HEK293T (cell line): ENCODE measurements at regions not wholly inside any gene's neighbourhood (a gene's known extent, or its start where the extent isn't known, plus 50 kb on each side); places are given as distances from the start of the nearest gene placed in this dataset.

Experiments used
- CTCF ChIA-PET: fragments of 350-600 bp; formaldehyde crosslinking; extraction: SDS; loops from one replicate; lab custom pipeline; 2021; ENCODE audit warnings: antibody characterized with exemption, inconsistent platforms; lab: Yijun Ruan, JAX
- POLR2A ChIA-PET: fragments of 350-600 bp; formaldehyde crosslinking; extraction: SDS; loops from one replicate; lab custom pipeline; 2020; ENCODE audit warnings: antibody characterized with exemption, inconsistent platforms; lab: Yijun Ruan, JAX
- DNase-seq: peaks from one replicate; pipeline ENCODE4 v3.0.0; 2012; ENCODE audit warnings: mixed read lengths; ENCODE audit errors: extremely low spot score
- ARNT ChIP-seq: fragments of 450-650 bp; IDR thresholded peaks from 2 replicates; pipeline ENCODE4 v1.6.1; 2017; ENCODE audit warnings: mild to moderate bottlenecking
- BHLHE40 ChIP-seq: fragments of 450-650 bp; IDR thresholded peaks from 2 replicates; pipeline ENCODE4 v1.6.1; 2016; ENCODE audit warnings: mild to moderate bottlenecking, moderate library complexity, borderline replicate concordance
- CTBP1 ChIP-seq: fragments of 450-650 bp; IDR thresholded peaks from 2 replicates; pipeline ENCODE4 v1.6.1; 2016; ENCODE audit warnings: borderline replicate concordance
- ELF4 ChIP-seq: fragments of 450-650 bp; IDR thresholded peaks from 2 replicates; pipeline ENCODE4 v1.6.1; 2017; ENCODE audit warnings: antibody characterized with exemption
- FOXA1 ChIP-seq: fragments of 450-650 bp; IDR thresholded peaks from 2 replicates; pipeline ENCODE4 v1.6.1; 2016; ENCODE audit warnings: mild to moderate bottlenecking
- FOXK2 ChIP-seq: fragments of 450-650 bp; IDR thresholded peaks from 2 replicates; pipeline ENCODE4 v1.6.1; 2016; ENCODE audit warnings: mild to moderate bottlenecking
- FOXM1 ChIP-seq: fragments of 450-650 bp; IDR thresholded peaks from 2 replicates; pipeline ENCODE4 v1.6.1; 2017; ENCODE audit warnings: mild to moderate bottlenecking, borderline replicate concordance
- HDGF ChIP-seq: fragments of 450-650 bp; IDR thresholded peaks from 2 replicates; pipeline ENCODE4 v1.6.1; 2017; ENCODE audit warnings: antibody characterized with exemption, borderline replicate concordance
- L3MBTL2 ChIP-seq: fragments of 450-650 bp; conservative IDR thresholded peaks from 2 replicates; pipeline ENCODE4 v1.6.1; 2016; ENCODE audit warnings: mild to moderate bottlenecking
- LEF1 ChIP-seq: fragments of 450-650 bp; IDR thresholded peaks from 2 replicates; pipeline ENCODE4 v1.6.1; 2017; ENCODE audit warnings: mild to moderate bottlenecking, borderline replicate concordance
- NFRKB ChIP-seq: fragments of 450-650 bp; IDR thresholded peaks from 2 replicates; pipeline ENCODE4 v1.6.1; 2016; ENCODE audit warnings: mild to moderate bottlenecking, moderate library complexity
- SP1 ChIP-seq: fragments of 450-650 bp; IDR thresholded peaks from 2 replicates; pipeline ENCODE4 v1.6.1; 2017
- SUZ12 ChIP-seq: fragments of 450-650 bp; IDR thresholded peaks from 2 replicates; pipeline ENCODE4 v1.6.1; 2016; ENCODE audit warnings: mild to moderate bottlenecking
- TARDBP ChIP-seq: fragments of 450-650 bp; IDR thresholded peaks from 2 replicates; pipeline ENCODE4 v1.6.1; 2016
- ZNF384 ChIP-seq: fragments of 450-650 bp; IDR thresholded peaks from 2 replicates; pipeline ENCODE4 v1.6.1; 2016
- TF ChIP-seq, protein P1 (sequence below): fragments of 450-650 bp; IDR thresholded peaks from 2 replicates; pipeline ENCODE4 v1.6.1; 2016

DNA sequence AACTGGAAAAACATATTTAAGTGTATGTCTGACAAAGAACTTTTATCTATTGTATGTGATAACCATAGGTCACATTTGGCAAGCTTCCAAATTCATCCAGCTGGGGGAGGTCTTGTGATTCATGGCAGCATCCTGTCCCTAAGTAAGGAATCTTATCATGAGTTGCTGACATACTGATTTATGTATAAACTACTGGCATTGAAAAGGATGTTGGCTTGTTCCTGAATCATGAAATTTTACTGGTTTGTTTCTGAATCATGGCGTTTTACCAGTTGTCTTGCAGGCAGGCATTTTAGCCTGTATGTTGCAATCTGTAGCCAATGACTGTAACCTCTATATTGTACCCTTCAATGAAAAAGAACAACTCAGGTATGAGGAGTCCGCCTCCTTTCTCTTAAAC is 244.8 kb downstream of the IPO8 start:
- POLR2A ChIA-PET, result no interaction called here
- CTCF ChIA-PET, result no interaction called here
- DNase-seq, result no peak
- TF ChIP-seq BHLHE40 (no peak), ARNT (no peak), SUZ12 (no peak), SP1 (no peak), FOXA1 (no peak), NFRKB (no peak)
- TF ChIP-seq, protein P1, sequence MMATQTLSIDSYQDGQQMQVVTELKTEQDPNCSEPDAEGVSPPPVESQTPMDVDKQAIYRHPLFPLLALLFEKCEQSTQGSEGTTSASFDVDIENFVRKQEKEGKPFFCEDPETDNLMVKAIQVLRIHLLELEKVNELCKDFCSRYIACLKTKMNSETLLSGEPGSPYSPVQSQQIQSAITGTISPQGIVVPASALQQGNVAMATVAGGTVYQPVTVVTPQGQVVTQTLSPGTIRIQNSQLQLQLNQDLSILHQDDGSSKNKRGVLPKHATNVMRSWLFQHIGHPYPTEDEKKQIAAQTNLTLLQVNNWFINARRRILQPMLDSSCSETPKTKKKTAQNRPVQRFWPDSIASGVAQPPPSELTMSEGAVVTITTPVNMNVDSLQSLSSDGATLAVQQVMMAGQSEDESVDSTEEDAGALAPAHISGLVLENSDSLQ, result no peak

DNA sequence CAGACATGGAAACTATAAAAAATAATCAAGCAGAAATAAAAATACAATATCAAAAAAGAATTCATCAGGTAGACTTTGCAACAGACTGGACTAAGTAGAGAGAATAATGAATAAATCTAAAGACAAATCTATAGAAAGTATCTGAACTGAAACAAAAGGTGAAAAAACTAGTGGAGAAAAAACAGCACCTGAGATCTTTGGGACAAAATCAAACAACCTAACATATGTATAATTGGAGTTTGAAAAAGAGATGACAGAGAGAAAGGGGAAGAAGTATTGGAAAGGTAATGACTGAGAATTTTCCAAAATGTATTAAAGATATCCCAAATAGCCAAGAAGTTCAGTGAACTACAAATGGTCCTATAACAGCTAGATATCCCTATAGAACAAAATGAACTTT is 245.4 kb downstream of the IPO8 start:
- DNase-seq, result no peak
- ChIA-PET CTCF (no interaction called here), POLR2A (no interaction called here)
- TF ChIP-seq ARNT (no peak), SP1 (no peak), NFRKB (no peak), FOXK2 (no peak)
- TF ChIP-seq, protein P1, result no peak

DNA sequence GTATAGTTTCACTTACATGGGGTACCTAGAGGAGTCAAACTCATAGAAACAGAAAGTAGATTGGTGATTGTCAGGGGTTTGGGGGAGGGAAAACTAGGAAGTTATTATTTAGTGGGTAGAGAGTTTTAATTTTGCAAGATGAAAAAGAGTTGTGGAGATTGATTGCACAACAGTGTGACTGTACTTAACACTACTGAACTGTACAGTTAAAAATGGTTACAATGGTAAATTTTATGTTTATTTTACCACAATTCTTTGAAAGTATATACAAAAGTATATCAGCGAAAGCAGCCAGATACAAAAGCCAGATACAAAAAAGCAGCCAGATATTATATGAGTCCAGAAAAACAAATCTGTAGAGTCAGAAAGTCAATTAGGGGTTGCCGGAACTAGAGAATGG is 247.6 kb downstream of the IPO8 start:
- TF ChIP-seq ZNF384, result no peak
- no peak for TF ChIP-seq LEF1
- no peak for TF ChIP-seq SUZ12
- no peak for TF ChIP-seq FOXK2
- TF ChIP-seq BHLHE40, result no peak
- no peak for TF ChIP-seq SP1
- TF ChIP-seq, protein P1, result no peak
- no peak for TF ChIP-seq ELF4
- TF ChIP-seq NFRKB, result no peak
- TF ChIP-seq L3MBTL2, result no peak
- TF ChIP-seq HDGF, result no peak
- no peak for TF ChIP-seq FOXM1
- no peak for TF ChIP-seq TARDBP
- ChIA-PET CTCF (no interaction called here), POLR2A (no interaction called here)
- no peak for DNase-seq

DNA sequence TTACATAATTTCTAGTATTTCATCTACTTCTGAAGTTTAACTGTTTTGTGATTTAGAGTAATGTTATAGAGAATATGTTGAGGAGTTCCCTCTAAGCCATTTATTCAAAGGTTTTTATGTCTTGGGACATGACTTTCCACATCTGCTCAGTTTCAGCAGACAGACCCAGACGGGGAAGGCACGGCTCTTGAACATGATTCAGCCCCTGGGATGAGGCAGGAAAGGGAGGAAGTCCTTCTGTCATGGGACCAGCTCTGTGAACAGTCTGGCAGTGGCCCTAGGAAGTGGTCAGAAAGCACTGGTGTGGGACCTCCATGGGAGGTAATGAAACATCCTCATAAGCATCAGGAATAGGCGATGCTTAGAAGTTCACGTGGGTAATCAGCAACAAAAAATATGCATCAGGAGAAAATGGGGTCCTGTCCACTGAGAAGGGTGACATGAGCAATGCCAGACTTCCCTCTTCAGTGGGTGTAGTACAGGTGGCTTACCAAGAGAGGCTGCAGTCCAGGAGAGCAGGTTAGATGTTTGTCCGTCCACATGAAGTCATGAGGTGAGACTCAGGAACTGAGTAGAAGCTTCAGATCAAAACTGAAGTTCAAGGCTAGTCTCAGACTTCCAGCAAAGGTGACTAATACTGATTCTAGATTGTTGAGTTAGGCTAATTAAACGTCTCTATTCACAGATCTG is 248.5 kb downstream of the IPO8 start:
- ChIA-PET POLR2A (no interaction called here), CTCF (no interaction called here)
- TF ChIP-seq ELF4 (no peak), BHLHE40 (no peak), CTBP1 (no peak), ARNT (no peak), FOXA1 (no peak), TARDBP (no peak), SUZ12 (no peak), NFRKB (no peak), SP1 (no peak), L3MBTL2 (no peak), FOXK2 (no peak)
- TF ChIP-seq, protein P1, result no peak
- no peak for DNase-seq

DNA sequence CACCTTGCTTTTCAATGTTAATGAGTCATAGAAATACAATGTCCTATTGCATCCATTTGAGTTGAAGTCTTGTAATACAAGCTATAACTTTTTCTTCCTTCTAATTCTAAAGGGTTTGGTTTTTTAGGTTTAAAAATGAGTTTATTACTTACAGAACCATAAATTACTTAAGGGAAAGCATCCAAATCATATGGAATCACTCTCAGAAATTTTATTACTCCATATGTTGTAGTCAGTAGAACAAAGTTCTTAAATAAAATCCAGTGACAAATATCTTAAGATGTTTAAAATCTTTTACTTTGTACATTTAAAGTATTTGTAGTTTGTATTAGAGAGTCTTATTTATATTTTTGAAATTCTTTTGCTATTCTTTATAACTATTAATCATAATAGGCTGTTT is 253.2 kb downstream of the IPO8 start:
- ChIA-PET CTCF (no interaction called here), POLR2A (no interaction called here)
- DNase-seq, result no peak
- TF ChIP-seq FOXM1, result no peak
- TF ChIP-seq, protein P1, result no peak
- no peak for TF ChIP-seq SP1
- no peak for TF ChIP-seq L3MBTL2
- no peak for TF ChIP-seq SUZ12
